ENCODE measurements at regions not wholly inside any gene's neighbourhood (a gene's known extent, or its start where the extent isn't known, plus 50 kb on each side); places are given as distances from the start of the nearest gene placed in this dataset.

DNA sequence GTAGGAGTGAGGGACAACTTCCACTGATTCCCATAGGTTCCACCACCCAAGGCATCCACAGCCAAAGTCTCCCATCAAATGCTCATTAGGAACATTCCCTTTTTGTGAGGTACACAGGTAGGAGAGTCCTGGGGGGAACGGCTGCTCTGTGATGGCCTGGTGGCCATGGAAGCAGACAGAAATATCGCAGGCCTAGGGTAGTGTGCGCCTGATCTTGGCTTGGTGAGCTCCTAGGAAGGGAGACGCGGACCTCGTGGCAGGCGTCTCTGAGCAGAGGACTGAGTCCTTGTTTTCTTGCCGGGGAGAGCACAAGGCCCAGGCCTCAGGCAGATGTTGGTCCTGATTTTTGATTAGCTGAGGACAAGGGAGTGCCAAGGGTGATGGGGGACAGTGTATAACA, 99.5 kb downstream of the SNRPN start:
- H3K36me3 ChIP-seq = peaks cover 0 to 45% (median 9%) of the 10 kb centered on the region in 4 donors
- intact Hi-C loops (cut with DNase I; ENCODE audit: low total_unique reads) (no loop called here), in situ Hi-C loops (cut with MboI; ENCODE audit: low pct_ligation_motif_present in 1 of 4, low pct_unique_long_range_greater_than_20kb in 1 of 4, low sequenced_read_pairs in 3 of 4) (loop anchor here in 1 of 4 donors (25.0 kb wide), 1 partner anchor 92 kb away; the partner anchor contains the start of genes SNRPN and SNURF)
- no peaks in the 10 kb centered on the region for H3K4me1 ChIP-seq
- WGBS, 2 donors (ENCODE audit: low coverage in 1 of 2) = 93 to 100% methylated on average over 1 to 8 of the region's 8 CpGs
- no peak for DNase-seq
- H3K4me3 ChIP-seq = no peak overlapping the region
- H3K27ac ChIP-seq = no peak overlapping the region
- TF ChIP-seq EP300 (IDR thresholded peaks at IDR 0.05; ENCODE audit: low read depth) = no peak
- no peak for TF ChIP-seq POLR2AphosphoS5 (IDR thresholded peaks at IDR 0.05)
- TF ChIP-seq POLR2A (IDR thresholded peaks at IDR 0.05) = no peak
- TF ChIP-seq, protein P1, sequence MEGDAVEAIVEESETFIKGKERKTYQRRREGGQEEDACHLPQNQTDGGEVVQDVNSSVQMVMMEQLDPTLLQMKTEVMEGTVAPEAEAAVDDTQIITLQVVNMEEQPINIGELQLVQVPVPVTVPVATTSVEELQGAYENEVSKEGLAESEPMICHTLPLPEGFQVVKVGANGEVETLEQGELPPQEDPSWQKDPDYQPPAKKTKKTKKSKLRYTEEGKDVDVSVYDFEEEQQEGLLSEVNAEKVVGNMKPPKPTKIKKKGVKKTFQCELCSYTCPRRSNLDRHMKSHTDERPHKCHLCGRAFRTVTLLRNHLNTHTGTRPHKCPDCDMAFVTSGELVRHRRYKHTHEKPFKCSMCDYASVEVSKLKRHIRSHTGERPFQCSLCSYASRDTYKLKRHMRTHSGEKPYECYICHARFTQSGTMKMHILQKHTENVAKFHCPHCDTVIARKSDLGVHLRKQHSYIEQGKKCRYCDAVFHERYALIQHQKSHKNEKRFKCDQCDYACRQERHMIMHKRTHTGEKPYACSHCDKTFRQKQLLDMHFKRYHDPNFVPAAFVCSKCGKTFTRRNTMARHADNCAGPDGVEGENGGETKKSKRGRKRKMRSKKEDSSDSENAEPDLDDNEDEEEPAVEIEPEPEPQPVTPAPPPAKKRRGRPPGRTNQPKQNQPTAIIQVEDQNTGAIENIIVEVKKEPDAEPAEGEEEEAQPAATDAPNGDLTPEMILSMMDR (IDR thresholded peaks at IDR 0.05) = no peak
- H3K9me3 ChIP-seq = peaks cover 81 to 99% of the 10 kb centered on the region in 2 donors
- H3K27me3 ChIP-seq = no peaks in the 10 kb centered on the region

DNA sequence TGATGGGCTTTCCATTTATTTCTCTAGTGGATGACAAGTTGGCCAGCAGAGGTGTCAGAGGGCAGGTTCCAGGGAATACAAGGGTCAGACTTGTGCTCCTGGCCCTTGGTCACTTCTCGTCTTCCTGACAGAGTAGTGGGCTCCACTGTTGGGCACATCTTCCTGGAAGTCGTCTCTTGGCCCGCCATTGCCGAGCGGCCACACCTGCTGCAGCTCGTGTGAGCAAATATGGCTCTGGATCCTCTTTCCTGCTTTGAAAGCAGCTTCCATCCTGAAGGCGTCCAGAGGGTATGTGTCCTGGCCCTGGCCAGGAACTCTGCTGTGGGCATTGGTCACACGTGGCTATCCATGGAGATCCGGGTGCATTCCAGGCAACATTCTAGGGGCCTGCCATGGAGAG, 100.2 kb downstream of the SNRPN start:
- no peak for TF ChIP-seq POLR2A (IDR thresholded peaks at IDR 0.05)
- TF ChIP-seq, protein P1 (IDR thresholded peaks at IDR 0.05) = no peak
- TF ChIP-seq EP300 (IDR thresholded peaks at IDR 0.05; ENCODE audit: low read depth) = no peak
- TF ChIP-seq POLR2AphosphoS5 (IDR thresholded peaks at IDR 0.05) = no peak
- H3K36me3 ChIP-seq = peaks cover 0 to 50% (median 12%) of the 10 kb centered on the region in 4 donors
- H3K4me3 ChIP-seq = no peak overlapping the region
- 90% methylated on average over 9 of the region's 9 CpGs; no CpG with 5 or more reads in 1 of the 2 donors for WGBS, 2 donors (ENCODE audit: low coverage in 1 of 2)
- H3K9me3 ChIP-seq = peaks cover 81 to 100% of the 10 kb centered on the region in 2 donors
- no peaks in the 10 kb centered on the region for H3K27me3 ChIP-seq
- intact Hi-C loops (cut with DNase I; ENCODE audit: low total_unique reads) = no loop called here
- no peak overlapping the region for H3K27ac ChIP-seq
- in situ Hi-C loops (cut with MboI; ENCODE audit: low pct_ligation_motif_present in 1 of 4, low pct_unique_long_range_greater_than_20kb in 1 of 4, low sequenced_read_pairs in 3 of 4) = loop anchor here in 1 of 4 donors (25.0 kb wide), 1 partner anchor 93 kb away; the partner anchor contains the start of genes SNRPN and SNURF
- no peaks in the 10 kb centered on the region for H3K4me1 ChIP-seq
- DNase-seq = no peak

DNA sequence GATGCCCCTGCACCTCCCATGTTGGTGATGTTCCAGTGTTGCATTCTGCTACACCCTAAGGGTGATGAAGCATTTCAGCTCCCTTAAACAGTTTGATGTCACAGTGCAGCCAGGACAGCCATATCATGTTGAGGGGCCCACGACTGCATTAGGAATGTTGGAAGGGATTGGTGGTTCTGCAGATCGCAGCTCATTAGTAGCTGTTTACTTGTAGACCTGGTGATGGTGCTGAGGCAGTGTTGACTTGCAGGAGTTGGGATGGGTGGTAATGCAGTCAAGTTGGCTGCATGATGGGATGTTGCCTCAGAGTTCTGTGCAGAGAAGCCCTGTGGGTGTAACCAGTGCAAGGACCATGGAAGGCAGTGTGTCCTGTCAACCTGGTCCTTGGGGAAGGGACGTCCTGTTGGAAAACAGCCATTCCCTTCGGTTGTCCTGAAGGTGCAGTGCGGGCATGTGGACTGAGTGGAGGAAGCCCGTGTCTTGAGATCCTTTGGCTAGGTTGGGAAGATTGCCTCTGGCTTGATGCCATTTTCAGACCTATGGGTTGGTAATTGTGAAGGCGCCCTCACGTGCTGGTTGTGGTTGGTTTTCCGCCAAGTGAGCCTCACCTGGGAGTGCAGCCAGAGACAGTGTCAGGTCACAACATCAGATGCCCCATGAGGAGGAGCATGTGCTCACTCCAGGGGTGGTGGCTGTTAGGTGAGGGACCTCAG, 100.7 kb downstream of the SNRPN start:
- Histone ChIP-seq H3K27me3 (no peaks in the 10 kb centered on the region), H3K36me3 (peaks cover 0 to 53% (median 13%) of the 10 kb centered on the region in 4 donors), H3K4me1 (no peaks in the 10 kb centered on the region), H3K27ac (no peak overlapping the region), H3K9me3 (peaks cover 82 to 100% of the 10 kb centered on the region in 2 donors), H3K4me3 (no peak overlapping the region)
- TF ChIP-seq EP300 (IDR thresholded peaks at IDR 0.05; ENCODE audit: low read depth) = no peak
- TF ChIP-seq POLR2A (IDR thresholded peaks at IDR 0.05) = no peak
- TF ChIP-seq, protein P1 (IDR thresholded peaks at IDR 0.05) = no peak
- no peak for TF ChIP-seq POLR2AphosphoS5 (IDR thresholded peaks at IDR 0.05)
- in situ Hi-C loops (cut with MboI; ENCODE audit: low pct_ligation_motif_present in 1 of 4, low pct_unique_long_range_greater_than_20kb in 1 of 4, low sequenced_read_pairs in 3 of 4) = loop anchor here in 1 of 4 donors (25.0 kb wide), 1 partner anchor 93 kb away; the partner anchor contains the start of genes SNRPN and SNURF
- no peak for DNase-seq
- 92% methylated on average over 9 of the region's 9 CpGs; no CpG with 5 or more reads in 1 of the 2 donors for WGBS, 2 donors (ENCODE audit: low coverage in 1 of 2)
- intact Hi-C loops (cut with DNase I; ENCODE audit: low total_unique reads) = no loop called here

DNA sequence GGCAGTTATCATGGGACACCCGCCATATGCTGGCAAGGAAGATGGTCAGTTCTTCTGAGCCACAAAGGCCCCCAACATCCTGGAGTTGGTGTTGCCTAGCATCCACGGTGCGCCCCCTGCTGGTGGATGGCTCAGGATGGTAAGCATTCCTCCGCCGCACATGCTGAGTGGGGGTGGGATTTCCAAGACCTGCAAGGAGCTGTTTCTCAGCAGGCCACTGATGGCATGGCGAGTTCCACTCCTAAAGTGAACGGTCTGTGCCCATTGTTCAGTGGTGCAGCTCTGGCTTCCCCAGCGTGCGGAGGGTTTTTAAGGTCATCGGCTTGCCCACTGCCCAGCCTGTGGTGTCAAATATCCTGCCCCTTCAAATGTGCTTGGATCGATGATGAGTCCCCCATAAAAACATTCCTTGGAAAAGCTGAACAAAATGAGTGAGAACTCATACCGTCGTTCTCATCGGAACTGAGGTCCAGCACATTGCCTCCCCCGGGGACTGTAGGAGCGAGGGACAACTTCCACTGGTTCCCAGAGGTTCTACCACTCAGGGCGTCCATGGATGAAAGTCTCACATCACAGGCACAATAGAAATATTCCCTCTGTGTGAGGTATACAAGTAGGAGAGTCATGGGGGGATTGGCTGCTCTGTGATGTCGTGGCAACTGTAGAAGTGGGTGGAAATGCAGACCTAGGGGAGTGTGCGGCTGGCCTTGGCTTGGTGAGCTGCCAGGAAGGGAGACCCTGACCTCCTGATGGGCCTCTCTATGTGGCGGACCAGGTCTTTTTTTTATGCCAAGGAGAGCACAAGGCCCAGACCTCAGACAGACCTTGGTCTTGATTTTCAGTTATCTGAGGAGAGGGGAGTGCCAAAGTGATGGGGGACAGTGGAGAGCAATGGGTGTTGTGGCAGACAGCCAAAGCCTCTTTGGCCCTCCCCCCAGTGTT, 102.0 kb downstream of the SNRPN start:
- no peak overlapping the region for H3K4me3 ChIP-seq
- TF ChIP-seq, protein P1 (IDR thresholded peaks at IDR 0.05) = no peak
- no peak for TF ChIP-seq POLR2A (IDR thresholded peaks at IDR 0.05)
- DNase-seq = no peak
- intact Hi-C loops (cut with DNase I; ENCODE audit: low total_unique reads) = no loop called here
- WGBS, 2 donors (ENCODE audit: low coverage in 1 of 2) = 94% methylated on average over 20 of the region's 20 CpGs; no CpG with 5 or more reads in 1 of the 2 donors
- H3K4me1 ChIP-seq = no peaks in the 10 kb centered on the region
- no peak overlapping the region for H3K27ac ChIP-seq
- peaks cover 79 to 100% of the 10 kb centered on the region in 2 donors for H3K9me3 ChIP-seq
- in situ Hi-C loops (cut with MboI; ENCODE audit: low pct_ligation_motif_present in 1 of 4, low pct_unique_long_range_greater_than_20kb in 1 of 4, low sequenced_read_pairs in 3 of 4) = loop anchor here in 1 of 4 donors (25.0 kb wide), 1 partner anchor 94 kb away; the partner anchor contains the start of genes SNRPN and SNURF
- H3K27me3 ChIP-seq = no peaks in the 10 kb centered on the region
- H3K36me3 ChIP-seq = peaks cover 0 to 56% (median 17%) of the 10 kb centered on the region in 4 donors

Data from transverse colon (tissue), 4 donors.